GM21528 (cell line): ENCODE measurements at regions not wholly inside any gene's neighbourhood (a gene's known extent, or its start where the extent isn't known, plus 50 kb on each side); places are given as distances from the start of the nearest gene placed in this dataset.

Experiments used
- ATAC-seq: cut with Tn5 transposase; IDR thresholded peaks from one replicate; pipeline ENCODE4 v1.9.1; 2021; ENCODE audit warnings: mild to moderate bottlenecking, moderate library complexity; ENCODE audit not compliant: unreplicated experiment, low FRiP score

GRCh38 chr21:17436626-17437111 lies 76.2 kb upstream of the CXADR start:
- no peak for ATAC-seq

DNA sequence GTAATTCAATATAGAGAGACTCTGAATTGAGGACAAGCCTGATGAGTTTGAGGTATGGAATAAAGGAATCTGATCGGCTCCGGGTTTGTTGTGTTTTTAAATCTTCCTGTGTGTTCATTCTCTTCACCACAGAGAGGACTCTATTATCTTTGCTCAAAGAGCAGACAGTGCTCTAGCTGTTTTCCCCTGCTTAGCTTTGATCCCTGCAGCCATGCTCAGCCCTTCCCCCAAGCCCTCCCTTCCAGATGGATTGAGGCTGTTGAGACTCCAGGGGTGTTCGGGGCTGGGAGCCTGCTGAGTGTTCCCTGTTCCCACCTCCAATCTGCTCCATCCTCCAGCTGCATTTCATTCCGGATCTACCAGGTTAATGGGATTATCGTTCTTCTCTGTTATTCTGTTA lies 74.2 kb upstream of the CXADR start:
- ATAC-seq = no peak

- ATAC-seq = no peak
Observed at GRCh38 chr21:17440969-17441368, 71.9 kb upstream of the CXADR start.

DNA sequence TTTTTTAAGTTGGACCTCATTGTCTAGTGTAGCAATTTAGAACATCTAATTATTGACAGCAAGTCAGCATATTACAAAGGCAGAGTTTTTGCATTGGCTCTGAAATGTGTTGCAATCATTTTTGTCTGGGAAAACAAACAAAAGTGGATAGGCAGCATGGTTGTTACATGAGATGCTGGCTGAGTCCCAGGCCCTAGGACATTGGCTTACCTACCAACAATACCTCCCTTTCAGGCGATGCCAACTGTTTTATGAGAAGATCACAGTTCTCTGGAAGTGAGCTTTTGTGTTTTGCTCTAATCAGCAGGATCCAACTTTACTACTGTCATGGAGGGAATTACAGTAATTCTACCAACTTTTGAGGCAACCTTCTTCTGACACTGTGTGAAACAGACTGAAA lies 71.5 kb upstream of the CXADR start:
- ATAC-seq = no peak

- ATAC-seq = no peak
Observed at GRCh38 chr21:17442165-17442564, 70.7 kb upstream of the CXADR start.

DNA sequence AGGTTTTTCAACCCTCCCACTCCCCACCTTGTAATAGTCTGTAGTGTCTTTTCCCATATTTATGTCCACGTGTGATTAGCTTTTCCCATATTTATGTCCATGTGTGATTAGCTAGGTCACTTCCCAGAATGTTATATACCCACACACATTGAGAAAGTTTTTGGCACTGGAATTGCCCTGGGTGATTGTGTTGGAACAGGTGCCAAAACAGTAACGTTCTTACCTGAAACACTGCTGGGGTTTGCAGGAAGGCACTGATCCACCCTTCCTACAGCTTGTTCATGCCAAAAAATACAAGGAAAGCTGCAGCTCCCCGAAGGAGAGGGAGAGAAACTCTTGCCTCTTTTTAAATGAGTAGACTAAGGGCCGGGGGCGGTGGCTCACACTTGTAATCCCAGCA lies 68.0 kb upstream of the CXADR start:
- no peak for ATAC-seq

GRCh38 chr21:17446737-17447136 lies 66.1 kb upstream of the CXADR start:
- no peak for ATAC-seq

- no peak for ATAC-seq
Observed at GRCh38 chr21:17449701-17450100, 63.1 kb upstream of the CXADR start.

DNA sequence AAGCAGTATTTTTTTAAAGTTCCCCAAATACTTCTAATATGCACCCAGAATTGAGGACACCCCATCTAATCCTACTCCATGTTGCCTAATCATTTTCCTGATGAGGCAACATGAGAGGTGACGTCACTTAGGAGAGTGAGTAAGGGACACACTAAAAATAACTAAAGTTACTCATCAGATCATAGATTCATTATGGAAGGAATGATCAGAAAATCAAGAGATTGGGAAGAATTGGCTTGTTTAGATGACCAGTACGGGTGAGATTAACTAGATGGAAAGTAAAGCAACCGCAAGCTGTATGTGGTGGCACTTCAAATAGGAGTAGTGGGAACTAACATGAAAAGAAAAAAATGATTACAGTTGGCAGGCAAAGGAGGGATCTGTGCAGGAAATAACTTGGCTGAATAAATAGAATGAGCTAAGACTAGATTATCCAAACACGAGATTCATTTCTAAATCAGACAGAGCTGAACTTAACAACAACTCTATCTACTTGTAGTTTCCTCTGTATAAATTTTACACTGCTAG lies 61.4 kb upstream of the CXADR start:
- ATAC-seq = no peak

GRCh38 chr21:17454315-17455027 lies 58.4 kb upstream of the CXADR start:
- ATAC-seq = peak; percentile 49

DNA sequence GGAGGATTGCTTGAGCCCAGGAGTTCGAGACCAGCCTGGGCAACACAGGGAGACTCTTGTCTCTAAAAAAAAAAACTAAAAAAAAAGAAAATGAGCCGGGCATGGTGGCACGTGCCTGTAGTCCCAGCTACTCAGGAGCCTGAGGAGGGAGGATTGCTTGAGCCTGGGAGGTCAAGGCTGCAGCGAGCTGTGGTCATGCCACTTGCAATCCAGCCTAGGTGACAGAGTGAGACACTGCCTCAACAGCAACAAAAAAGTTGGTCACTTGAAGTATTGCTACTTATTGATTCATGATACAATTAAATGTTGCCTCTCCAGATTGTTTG lies 57.9 kb upstream of the CXADR start:
- ATAC-seq = no peak

DNA sequence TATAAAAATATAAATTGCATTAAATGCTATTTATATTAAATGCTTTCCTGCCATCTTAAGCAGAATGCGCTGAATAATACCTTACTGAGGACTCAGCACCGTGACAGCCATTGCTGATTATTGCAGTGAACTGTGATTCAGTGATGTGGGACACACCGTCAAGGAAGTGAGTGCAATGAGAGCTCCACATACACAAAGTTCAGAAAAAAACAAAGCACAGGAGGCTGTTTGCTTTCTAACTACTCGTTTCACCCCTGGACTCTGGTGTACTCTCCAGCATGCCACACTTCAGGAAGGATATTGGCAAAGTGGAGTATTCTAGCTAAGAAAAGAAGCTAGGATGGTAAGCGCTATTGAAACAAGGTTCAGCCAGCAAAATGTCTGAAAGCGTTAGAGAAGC lies 57.4 kb upstream of the CXADR start:
- ATAC-seq = no peak

- no peak for ATAC-seq
Observed at GRCh38 chr21:17458279-17458678, 54.6 kb upstream of the CXADR start.

DNA sequence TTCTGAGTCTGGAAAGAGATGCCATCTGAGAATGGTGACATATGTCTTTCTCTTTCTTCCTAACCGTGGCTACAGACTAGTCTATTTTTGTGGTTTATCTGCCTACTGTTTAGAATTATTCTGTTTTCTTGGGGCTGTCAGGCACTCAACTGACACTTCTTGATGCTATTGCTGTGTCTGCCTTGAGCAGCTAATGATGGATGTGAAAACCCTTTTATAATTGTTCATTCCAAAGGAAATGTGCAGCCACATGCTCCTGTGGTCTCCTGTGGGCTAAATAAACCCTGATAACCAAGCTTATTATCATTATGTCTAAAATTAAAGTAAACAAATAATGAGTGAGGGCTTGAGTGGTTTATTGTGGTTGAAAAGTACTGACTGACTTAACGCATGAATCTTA lies 52.7 kb upstream of the CXADR start:
- no peak for ATAC-seq

GRCh38 chr21:17461014-17461413 lies 51.8 kb upstream of the CXADR start:
- ATAC-seq = no peak

DNA sequence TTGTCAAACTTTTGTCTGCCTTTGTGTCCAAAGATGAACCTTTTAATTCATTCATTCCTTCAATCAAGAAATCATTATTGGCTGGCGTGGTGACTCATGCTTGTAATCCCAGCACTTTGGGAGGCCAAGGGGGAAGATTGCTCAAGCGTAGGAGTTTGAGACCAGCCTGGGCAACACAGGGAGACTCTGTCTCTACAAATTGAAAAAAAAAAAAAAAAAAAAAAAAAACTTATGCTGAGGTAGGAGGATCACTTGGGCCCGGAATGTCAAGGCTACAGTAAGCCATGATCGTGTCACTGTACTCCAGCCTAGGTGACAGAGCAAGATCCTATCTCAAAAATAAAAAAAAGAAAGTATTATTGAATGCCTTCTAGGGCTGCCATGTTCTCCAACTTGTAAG lies 51.3 kb upstream of the CXADR start:
- no peak for ATAC-seq

DNA sequence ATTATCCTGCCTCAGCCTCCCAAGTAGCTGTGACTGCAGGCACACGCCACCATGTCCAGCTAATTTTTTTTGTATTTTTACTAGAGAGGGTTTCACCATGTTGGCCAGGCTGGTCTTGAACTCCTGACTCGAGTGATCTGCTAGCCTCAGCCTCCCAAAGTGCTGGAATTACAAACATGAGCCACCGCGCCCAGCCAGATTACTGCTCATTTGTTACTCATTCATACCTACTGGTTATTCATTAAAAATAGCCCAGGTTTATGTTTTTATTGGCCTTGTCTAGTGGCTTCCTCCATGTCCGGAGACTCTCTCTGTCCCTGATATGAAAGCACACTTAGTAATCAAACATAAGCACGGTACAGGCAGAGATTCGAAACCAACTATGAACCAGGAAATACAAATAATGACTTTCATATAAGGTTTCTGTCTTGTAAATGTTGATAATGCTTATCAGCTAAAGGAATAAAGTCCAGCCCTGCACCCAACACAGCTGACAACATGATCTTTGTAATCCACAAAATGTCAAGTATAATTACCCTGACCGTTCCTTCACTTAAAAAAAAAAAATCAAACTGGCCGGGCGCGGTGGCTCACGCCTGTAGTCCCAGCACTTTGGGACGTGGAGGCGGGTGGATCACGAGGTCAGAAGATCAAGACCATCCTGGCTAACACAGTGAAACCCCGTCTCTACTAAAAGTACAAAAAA lies 50.4 kb upstream of the CXADR start:
- ATAC-seq = no peak
